Thoracic aorta (tissue), 2 donors: ENCODE measurements at regions not wholly inside any gene's neighbourhood (a gene's known extent, or its start where the extent isn't known, plus 50 kb on each side); places are given as distances from the start of the nearest gene placed in this dataset.

Source experiments
- ATAC-seq: fragments of 150-250 bp; one replicate; pipeline ENCODE4 v1.8.0; 2017; ENCODE audit warnings: low read depth; ENCODE audit not compliant: insufficient number of reproducible peaks, low FRiP score
- DNase-seq: peaks from one replicate; pipeline ENCODE4 v3.0.0-alpha.2; 2020; ENCODE audit warnings: low spot score
- H3K27ac ChIP-seq, 2 donors: fragments of 200-600 bp; sonication (generic); 1 replicate in 1 of 2; 2 replicates in 1 of 2; pipeline ENCODE4 v1.5.1; 2016; ENCODE audit warnings: mild to moderate bottlenecking in 2 of 2, moderate library complexity in 2 of 2
- H3K27me3 ChIP-seq: fragments of 200-600 bp; sonication (generic); replicated peaks from 2 replicates; pipeline ENCODE4 v1.6.0; 2016; ENCODE audit warnings: mild to moderate bottlenecking; ENCODE audit not compliant: insufficient read depth
- H3K36me3 ChIP-seq: fragments of 200-600 bp; sonication (generic); one replicate; pipeline ENCODE4 v1.5.1; 2016
- H3K4me1 ChIP-seq, 2 donors: fragments of 200-600 bp; sonication (generic); 1 replicate in 1 of 2; 2 replicates in 1 of 2; pipeline versions ENCODE4 v1.5.1 to v1.6.0; 2016; ENCODE audit warnings: low read depth in 2 of 2, mild to moderate bottlenecking in 1 of 2; ENCODE audit not compliant: control insufficient read depth in 1 of 2
- H3K4me3 ChIP-seq: fragments of 200-600 bp; sonication (generic); 2 replicates; pipeline ENCODE4 v1.5.1; 2016; ENCODE audit warnings: mild to moderate bottlenecking
- H3K9me3 ChIP-seq: fragments of 200-600 bp; sonication (generic); 2 replicates; pipeline ENCODE4 v1.5.1; 2016
- TF ChIP-seq, protein P1 (sequence below): fragments of 200-600 bp; sonication (generic); IDR thresholded peaks from one replicate; pipeline ENCODE4 v1.5.1; 2019; ENCODE audit warnings: antibody characterized with exemption

DNA sequence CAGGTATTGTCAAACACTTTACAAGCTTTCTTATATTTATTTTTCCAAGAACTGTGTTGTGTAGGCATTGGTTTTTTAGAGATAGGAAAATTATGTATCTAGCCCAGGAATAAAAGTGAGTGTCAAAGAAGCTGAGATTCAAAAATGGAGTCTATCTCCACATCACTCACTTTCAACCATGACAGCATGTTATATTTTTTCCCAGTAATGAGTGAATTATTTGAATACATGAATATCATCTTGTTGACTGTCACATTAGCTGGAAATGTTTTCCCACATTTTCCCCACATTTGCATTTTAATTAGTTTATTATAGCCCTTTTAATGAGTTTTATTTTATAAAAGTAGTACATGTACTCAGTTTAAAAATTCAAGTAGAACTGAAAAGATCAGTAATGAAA lies 693.7 kb downstream of the PCDH18 start:
- Histone ChIP-seq H3K27ac (no peak overlapping the region), H3K27me3 (no peaks in the 10 kb centered on the region), H3K4me3 (no peak overlapping the region), H3K4me1 (no peaks in the 10 kb centered on the region), H3K36me3 (no peaks in the 10 kb centered on the region), H3K9me3 (no peaks in the 10 kb centered on the region)
- ATAC-seq (no peak), DNase-seq (no peak)
- TF ChIP-seq, protein P1, sequence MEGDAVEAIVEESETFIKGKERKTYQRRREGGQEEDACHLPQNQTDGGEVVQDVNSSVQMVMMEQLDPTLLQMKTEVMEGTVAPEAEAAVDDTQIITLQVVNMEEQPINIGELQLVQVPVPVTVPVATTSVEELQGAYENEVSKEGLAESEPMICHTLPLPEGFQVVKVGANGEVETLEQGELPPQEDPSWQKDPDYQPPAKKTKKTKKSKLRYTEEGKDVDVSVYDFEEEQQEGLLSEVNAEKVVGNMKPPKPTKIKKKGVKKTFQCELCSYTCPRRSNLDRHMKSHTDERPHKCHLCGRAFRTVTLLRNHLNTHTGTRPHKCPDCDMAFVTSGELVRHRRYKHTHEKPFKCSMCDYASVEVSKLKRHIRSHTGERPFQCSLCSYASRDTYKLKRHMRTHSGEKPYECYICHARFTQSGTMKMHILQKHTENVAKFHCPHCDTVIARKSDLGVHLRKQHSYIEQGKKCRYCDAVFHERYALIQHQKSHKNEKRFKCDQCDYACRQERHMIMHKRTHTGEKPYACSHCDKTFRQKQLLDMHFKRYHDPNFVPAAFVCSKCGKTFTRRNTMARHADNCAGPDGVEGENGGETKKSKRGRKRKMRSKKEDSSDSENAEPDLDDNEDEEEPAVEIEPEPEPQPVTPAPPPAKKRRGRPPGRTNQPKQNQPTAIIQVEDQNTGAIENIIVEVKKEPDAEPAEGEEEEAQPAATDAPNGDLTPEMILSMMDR, result no peak

DNA sequence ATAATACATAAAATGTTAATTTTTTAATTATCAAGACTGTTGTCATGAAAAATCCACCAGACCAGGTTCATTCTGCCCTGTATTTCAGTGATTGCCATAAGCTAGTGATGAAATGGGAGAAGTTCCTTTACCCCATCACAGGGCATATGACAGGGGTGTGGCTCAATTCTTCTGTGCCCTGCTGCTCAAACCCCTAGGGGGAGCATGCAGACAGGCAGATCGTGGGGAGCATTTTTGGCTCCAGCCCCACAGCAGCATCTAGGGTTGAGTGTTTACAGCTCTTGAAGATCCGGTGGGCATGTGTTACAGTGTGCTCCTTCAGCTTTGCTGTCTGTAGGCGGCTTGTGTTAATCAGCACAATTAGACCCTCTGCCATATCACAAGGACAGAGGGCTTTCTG lies 700.7 kb downstream of the PCDH18 start:
- DNase-seq, result no peak
- no peaks in the 10 kb centered on the region for H3K36me3 ChIP-seq
- H3K4me3 ChIP-seq, result no peak overlapping the region
- no peaks in the 10 kb centered on the region for H3K27me3 ChIP-seq
- TF ChIP-seq, protein P1, result no peak
- H3K4me1 ChIP-seq, result no peaks in the 10 kb centered on the region
- H3K9me3 ChIP-seq, result no peaks in the 10 kb centered on the region
- ATAC-seq, result no peak
- H3K27ac ChIP-seq, result no peak overlapping the region

DNA sequence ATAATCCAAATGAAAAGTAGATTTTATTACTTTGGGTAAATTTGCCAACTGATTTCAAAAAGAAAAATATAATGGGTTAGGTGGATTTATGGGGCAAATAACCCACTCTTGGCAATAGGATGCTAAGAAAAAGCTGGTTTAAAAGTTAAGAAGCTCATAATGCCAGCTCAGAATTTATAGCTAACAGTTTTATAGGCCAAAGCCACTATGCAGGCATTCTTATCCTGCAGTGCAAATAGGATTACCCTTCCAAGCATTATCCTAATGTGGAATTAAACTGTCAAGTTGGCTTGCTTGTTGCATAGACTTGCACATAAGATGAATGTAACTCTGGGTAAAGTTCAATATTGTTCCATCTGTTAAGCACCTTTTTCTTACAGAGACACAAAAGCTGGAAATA lies 703.0 kb downstream of the PCDH18 start:
- no peaks in the 10 kb centered on the region for H3K4me1 ChIP-seq
- no peaks in the 10 kb centered on the region for H3K9me3 ChIP-seq
- no peak overlapping the region for H3K4me3 ChIP-seq
- no peaks in the 10 kb centered on the region for H3K27me3 ChIP-seq
- no peak for DNase-seq
- no peak for ATAC-seq
- no peak overlapping the region for H3K27ac ChIP-seq
- H3K36me3 ChIP-seq, result no peaks in the 10 kb centered on the region
- TF ChIP-seq, protein P1, result no peak

DNA sequence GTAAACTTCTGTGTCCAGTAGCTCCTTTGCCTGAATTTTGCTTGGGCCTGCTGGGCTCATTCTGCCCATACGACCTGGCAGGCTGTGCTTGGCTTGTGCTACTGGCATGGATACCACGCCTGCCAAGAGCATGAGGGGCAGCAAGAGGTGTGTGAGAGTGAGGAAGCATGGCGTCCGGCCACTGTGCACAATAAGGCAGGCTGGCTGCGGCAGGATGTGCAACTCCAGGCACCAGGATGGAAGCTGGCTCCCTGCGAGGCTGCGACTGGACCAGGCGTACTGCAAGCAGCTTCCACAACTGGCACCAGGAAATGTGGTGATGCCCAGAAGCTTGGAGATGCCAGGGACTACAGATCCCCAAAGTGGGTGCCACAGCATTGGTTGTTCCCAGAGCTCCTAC lies 709.3 kb downstream of the PCDH18 start:
- TF ChIP-seq, protein P1, result no peak
- Histone ChIP-seq H3K9me3 (no peaks in the 10 kb centered on the region), H3K27me3 (no peaks in the 10 kb centered on the region), H3K36me3 (no peaks in the 10 kb centered on the region), H3K4me3 (no peak overlapping the region), H3K27ac (no peak overlapping the region), H3K4me1 (no peaks in the 10 kb centered on the region)
- no peak for DNase-seq
- no peak for ATAC-seq

DNA sequence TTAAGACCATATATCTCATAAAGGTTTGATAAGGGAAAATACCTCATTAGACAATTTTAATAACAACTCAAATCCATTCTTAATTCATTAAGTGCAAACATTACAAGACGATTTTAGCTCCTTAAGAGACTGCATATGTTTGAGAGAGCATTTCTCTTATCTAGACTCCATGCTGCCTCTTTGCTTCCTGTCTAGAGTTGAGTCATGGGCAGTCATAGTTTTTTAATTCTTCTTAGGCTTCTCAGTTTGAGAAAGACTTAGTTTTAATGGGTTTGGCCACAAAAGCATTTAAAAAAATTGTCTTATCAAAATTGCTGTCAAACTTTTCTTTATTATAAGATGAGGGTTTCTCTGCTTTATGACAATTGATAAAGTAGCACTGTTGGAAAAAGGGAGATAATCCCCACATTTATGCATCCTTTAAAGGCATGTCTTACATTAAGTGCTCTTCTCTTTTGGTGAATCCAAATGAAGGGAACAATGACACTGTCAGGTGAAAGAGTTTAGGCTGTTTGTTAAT lies 713.4 kb downstream of the PCDH18 start:
- Histone ChIP-seq H3K4me3 (no peak overlapping the region), H3K9me3 (no peaks in the 10 kb centered on the region), H3K36me3 (no peaks in the 10 kb centered on the region), H3K27ac (no peak overlapping the region), H3K27me3 (no peaks in the 10 kb centered on the region), H3K4me1 (no peaks in the 10 kb centered on the region)
- TF ChIP-seq, protein P1, result no peak
- ATAC-seq (no peak), DNase-seq (no peak)
